Uterus (tissue), 2 donors: ENCODE measurements at regions not wholly inside any gene's neighbourhood (a gene's known extent, or its start where the extent isn't known, plus 50 kb on each side); places are given as distances from the start of the nearest gene placed in this dataset.

Experiments used
- POLR2A ChIP-seq, 2 donors: fragments of 450-650 bp; IDR thresholded peaks; one replicate each; pipeline ENCODE4 v1.6.1; 2016; ENCODE audit warnings: antibody characterized with exemption in 2 of 2, mild to moderate bottlenecking in 1 of 2, moderate library complexity in 1 of 2
- TF ChIP-seq, protein P1 (sequence below), 4 experiments: fragments of 200-600 bp in 2 of 4; fragments of 450-650 bp in 2 of 4; sonication (generic) in 2 of 4; IDR thresholded peaks; one replicate each; pipeline ENCODE4 v1.5.1; 2016 to 2019; ENCODE audit warnings: antibody characterized with exemption in 4 of 4, mild to moderate bottlenecking in 2 of 4, moderate library complexity in 1 of 4

GRCh38 chr2:132255714-132256113 lies 94.0 kb upstream of the ANKRD30BL start:
- TF ChIP-seq, protein P1, sequence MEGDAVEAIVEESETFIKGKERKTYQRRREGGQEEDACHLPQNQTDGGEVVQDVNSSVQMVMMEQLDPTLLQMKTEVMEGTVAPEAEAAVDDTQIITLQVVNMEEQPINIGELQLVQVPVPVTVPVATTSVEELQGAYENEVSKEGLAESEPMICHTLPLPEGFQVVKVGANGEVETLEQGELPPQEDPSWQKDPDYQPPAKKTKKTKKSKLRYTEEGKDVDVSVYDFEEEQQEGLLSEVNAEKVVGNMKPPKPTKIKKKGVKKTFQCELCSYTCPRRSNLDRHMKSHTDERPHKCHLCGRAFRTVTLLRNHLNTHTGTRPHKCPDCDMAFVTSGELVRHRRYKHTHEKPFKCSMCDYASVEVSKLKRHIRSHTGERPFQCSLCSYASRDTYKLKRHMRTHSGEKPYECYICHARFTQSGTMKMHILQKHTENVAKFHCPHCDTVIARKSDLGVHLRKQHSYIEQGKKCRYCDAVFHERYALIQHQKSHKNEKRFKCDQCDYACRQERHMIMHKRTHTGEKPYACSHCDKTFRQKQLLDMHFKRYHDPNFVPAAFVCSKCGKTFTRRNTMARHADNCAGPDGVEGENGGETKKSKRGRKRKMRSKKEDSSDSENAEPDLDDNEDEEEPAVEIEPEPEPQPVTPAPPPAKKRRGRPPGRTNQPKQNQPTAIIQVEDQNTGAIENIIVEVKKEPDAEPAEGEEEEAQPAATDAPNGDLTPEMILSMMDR (IDR thresholded peaks at IDR 0.05), result no peak
- TF ChIP-seq POLR2A (IDR thresholded peaks at IDR 0.05), result no peak
